A673 (cell line): ENCODE measurements at regions not wholly inside any gene's neighbourhood (a gene's known extent, or its start where the extent isn't known, plus 50 kb on each side); places are given as distances from the start of the nearest gene placed in this dataset.

Experiments
- EZH2 ChIP-seq: fragments of 200-600 bp; sonication (generic); IDR thresholded peaks from 2 replicates; pipeline ENCODE4 v1.6.1; 2017; ENCODE audit warnings: borderline replicate concordance, low read depth, mild to moderate bottlenecking, mixed read lengths, antibody characterized with exemption, low read length; ENCODE audit not compliant: poor library complexity, severe bottlenecking
- TF ChIP-seq, protein P1 (sequence below): fragments of 300-800, 200-600 bp; sonication (generic); conservative IDR thresholded peaks from 2 replicates; pipeline ENCODE4 v1.5.1; 2017; ENCODE audit warnings: low read depth, mild to moderate bottlenecking, antibody characterized with exemption, low read length, moderate library complexity, mixed read lengths

DNA sequence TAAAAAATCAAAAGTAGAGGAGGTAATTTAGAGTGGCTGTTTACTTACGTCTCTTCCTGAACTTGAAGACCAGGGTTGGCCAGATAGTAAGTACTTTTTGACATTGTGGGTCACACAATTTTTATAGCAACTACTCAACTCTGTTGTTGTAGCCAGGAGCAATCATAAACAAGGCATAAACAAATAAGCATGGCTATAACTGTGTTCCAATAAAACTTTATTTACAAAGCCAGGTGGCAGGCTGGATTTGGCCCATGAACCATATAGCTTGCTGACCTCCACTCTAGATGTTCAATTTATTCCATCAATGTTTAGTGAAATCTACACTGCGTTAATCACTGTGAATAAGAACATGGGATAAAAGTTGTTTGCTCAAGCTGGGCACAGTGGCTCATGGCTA lies 500.4 kb upstream of the ERCC4 start:
- TF ChIP-seq, protein P1, sequence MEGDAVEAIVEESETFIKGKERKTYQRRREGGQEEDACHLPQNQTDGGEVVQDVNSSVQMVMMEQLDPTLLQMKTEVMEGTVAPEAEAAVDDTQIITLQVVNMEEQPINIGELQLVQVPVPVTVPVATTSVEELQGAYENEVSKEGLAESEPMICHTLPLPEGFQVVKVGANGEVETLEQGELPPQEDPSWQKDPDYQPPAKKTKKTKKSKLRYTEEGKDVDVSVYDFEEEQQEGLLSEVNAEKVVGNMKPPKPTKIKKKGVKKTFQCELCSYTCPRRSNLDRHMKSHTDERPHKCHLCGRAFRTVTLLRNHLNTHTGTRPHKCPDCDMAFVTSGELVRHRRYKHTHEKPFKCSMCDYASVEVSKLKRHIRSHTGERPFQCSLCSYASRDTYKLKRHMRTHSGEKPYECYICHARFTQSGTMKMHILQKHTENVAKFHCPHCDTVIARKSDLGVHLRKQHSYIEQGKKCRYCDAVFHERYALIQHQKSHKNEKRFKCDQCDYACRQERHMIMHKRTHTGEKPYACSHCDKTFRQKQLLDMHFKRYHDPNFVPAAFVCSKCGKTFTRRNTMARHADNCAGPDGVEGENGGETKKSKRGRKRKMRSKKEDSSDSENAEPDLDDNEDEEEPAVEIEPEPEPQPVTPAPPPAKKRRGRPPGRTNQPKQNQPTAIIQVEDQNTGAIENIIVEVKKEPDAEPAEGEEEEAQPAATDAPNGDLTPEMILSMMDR, result no peak
- no peak for TF ChIP-seq EZH2
